A549 (cell line): ENCODE measurements at regions not wholly inside any gene's neighbourhood (a gene's known extent, or its start where the extent isn't known, plus 50 kb on each side); places are given as distances from the start of the nearest gene placed in this dataset.

ENCODE experiments used
- ATAC-seq, 2 experiments: fragments of 200-7000 bp in 1 of 2; fragments of >200 bp in 1 of 2; cut with Nextera tagmentation in 1 of 2; cut with Tn5 transposase in 1 of 2; 3 replicates each; pipeline versions ENCODE4 v1.8.0 to v1.9.1; 2018 to 2020; ENCODE audit warnings: mild to moderate bottlenecking in 1 of 2, moderate library complexity in 1 of 2
- CTCF ChIA-PET: fragments of 300-600 bp; sonication (Branson Sonifier 250); formaldehyde crosslinking; extraction: SDS; loops from one replicate; lab custom pipeline; 2021; ENCODE audit warnings: antibody characterized with exemption, inconsistent platforms; lab: Yijun Ruan, JAX
- POLR2A ChIA-PET: fragments of 350-600 bp; formaldehyde crosslinking; extraction: SDS; loops from one replicate; lab custom pipeline; 2021; ENCODE audit warnings: antibody characterized with exemption, inconsistent platforms; lab: Yijun Ruan, JAX
- DNase-seq, 2 experiments: peaks; one replicate each; pipeline versions ENCODE4 v3.0.0 to v3.0.0-alpha.2; 2011 to 2016; ENCODE audit warnings: low read depth in 1 of 2, low spot score in 1 of 2
- FAIRE-seq: peaks from 2 replicates; lab custom pipeline; 2011; peaks lifted over from hg19 to GRCh38; lab: Jason Lieb, UNC
- H3K27ac ChIP-seq, 2 experiments: fragments of >200 bp; sonication (Bioruptor Twin); formaldehyde crosslinking; 3 replicates each; pipeline ENCODE4 v1.5.1; 2016 to 2017
- H3K4me1 ChIP-seq: fragments of >200 bp; sonication (Bioruptor Twin); formaldehyde crosslinking; 3 replicates; pipeline ENCODE4 v1.6.1; 2016
- H3K4me2 ChIP-seq: fragments of >200 bp; sonication (Bioruptor Twin); formaldehyde crosslinking; 3 replicates; pipeline ENCODE4 v1.6.1; 2016
- H3K4me3 ChIP-seq: fragments of >200 bp; sonication (Bioruptor Twin); formaldehyde crosslinking; 3 replicates; pipeline ENCODE4 v1.5.1; 2016
- H3K9me3 ChIP-seq: fragments of >200 bp; sonication (Bioruptor Twin); formaldehyde crosslinking; 3 replicates; pipeline ENCODE4 v1.6.1; 2016
- BHLHE40 ChIP-seq: IDR thresholded peaks from 2 replicates; pipeline ENCODE4 v1.6.1; 2012; ENCODE audit warnings: low read depth, low read length, inconsistent platforms
- CBX2 ChIP-seq: fragments of 200-600 bp; sonication (generic); IDR thresholded peaks from 2 replicates; pipeline ENCODE4 v1.6.1; 2016; ENCODE audit warnings: low read depth, mild to moderate bottlenecking, borderline replicate concordance
- CBX8 ChIP-seq: fragments of 200-600 bp; sonication (generic); IDR thresholded peaks from 2 replicates; pipeline ENCODE4 v1.6.1; 2016
- CHD2 ChIP-seq: fragments of 150-350 bp; IDR thresholded peaks from 2 replicates; pipeline ENCODE4 v1.6.1; 2014; ENCODE audit warnings: low read length; ENCODE audit not compliant: partially characterized antibody
- CHD4 ChIP-seq: fragments of 200-600 bp; sonication (generic); IDR thresholded peaks from 2 replicates; pipeline ENCODE4 v1.6.1; 2016; ENCODE audit warnings: antibody characterized with exemption, mild to moderate bottlenecking, borderline replicate concordance
- EHF ChIP-seq: fragments of 250-450 bp; sonication (Bioruptor Pico); IDR thresholded peaks from 2 replicates; pipeline ENCODE4 v1.5.0; 2020; ENCODE audit warnings: mild to moderate bottlenecking
- ELK1 ChIP-seq: fragments of 150-350 bp; IDR thresholded peaks from 2 replicates; pipeline ENCODE4 v1.6.1; 2014; ENCODE audit warnings: low read depth, mild to moderate bottlenecking, low read length
- FOSB ChIP-seq: fragments of 250-450 bp; sonication (Bioruptor Pico); IDR thresholded peaks from 2 replicates; pipeline ENCODE4 v1.5.0; 2020; ENCODE audit warnings: mild to moderate bottlenecking, moderate library complexity
- FOSL2 ChIP-seq, 2 experiments: fragments of 450-650 bp in 1 of 2; fragments of >200 bp in 1 of 2; sonication (Bioruptor Twin) in 1 of 2; formaldehyde crosslinking; IDR thresholded peaks; 2 replicates each; pipeline versions ENCODE4 v1.5.0 to v1.6.1; 2016 to 2020; ENCODE audit warnings: mild to moderate bottlenecking in 1 of 2, moderate library complexity in 1 of 2
- GATA3 ChIP-seq: IDR thresholded peaks from 2 replicates; pipeline ENCODE4 v1.6.1; 2012; ENCODE audit warnings: borderline replicate concordance
- HDAC2 ChIP-seq: fragments of 200-600 bp; sonication (generic); IDR thresholded peaks from 2 replicates; pipeline ENCODE4 v1.6.1; 2016
- HES2 ChIP-seq: fragments of >200 bp; sonication (Bioruptor Twin); formaldehyde crosslinking; IDR thresholded peaks from 2 replicates; pipeline ENCODE4 v1.6.1; 2016
- HEYL ChIP-seq: fragments of 250-450 bp; sonication (Bioruptor Pico); IDR thresholded peaks from 2 replicates; pipeline ENCODE4 v1.8.0; 2021; ENCODE audit warnings: mild to moderate bottlenecking, moderate library complexity
- HOXB5 ChIP-seq: fragments of 250-450 bp; sonication (Bioruptor Pico); IDR thresholded peaks from 2 replicates; pipeline ENCODE4 v1.5.0; 2020; ENCODE audit warnings: mild to moderate bottlenecking, moderate library complexity
- JUNB ChIP-seq: fragments of >200 bp; sonication (Bioruptor Twin); formaldehyde crosslinking; IDR thresholded peaks from 2 replicates; pipeline ENCODE4 v1.6.1; 2016
- KDM5A ChIP-seq: fragments of 200-600 bp; sonication (generic); IDR thresholded peaks from 2 replicates; pipeline ENCODE4 v1.6.1; 2016; ENCODE audit warnings: antibody characterized with exemption, mild to moderate bottlenecking
- MAFK ChIP-seq: fragments of 450-650 bp; IDR thresholded peaks from 2 replicates; pipeline ENCODE4 v1.6.1; 2014; ENCODE audit not compliant: partially characterized antibody
- POLR2A ChIP-seq: IDR thresholded peaks from 2 replicates; pipeline ENCODE4 v1.6.1; 2012; ENCODE audit warnings: mild to moderate bottlenecking, low read length
- POLR2AphosphoS2 ChIP-seq: conservative IDR thresholded peaks from 2 replicates; pipeline ENCODE4 v1.6.1; 2012; ENCODE audit warnings: low read length, improper control_type of control experiment, inconsistent platforms
- RARB ChIP-seq: fragments of 250-450 bp; sonication (Bioruptor Pico); IDR thresholded peaks from 2 replicates; pipeline ENCODE4 v1.8.0; 2021; ENCODE audit warnings: mild to moderate bottlenecking, moderate library complexity
- REST ChIP-seq: fragments of 200-600 bp; sonication (generic); IDR thresholded peaks from 2 replicates; pipeline ENCODE4 v1.6.1; 2016; ENCODE audit warnings: antibody characterized with exemption, mild to moderate bottlenecking, moderate library complexity
- RFX5 ChIP-seq: fragments of 450-650 bp; IDR thresholded peaks from 2 replicates; pipeline ENCODE4 v1.7.1; 2014; ENCODE audit warnings: antibody characterized with exemption, mild to moderate bottlenecking, moderate library complexity
- RNF2 ChIP-seq: fragments of 200-600 bp; sonication (generic); IDR thresholded peaks from 2 replicates; pipeline ENCODE4 v1.6.1; 2016; ENCODE audit warnings: low read depth, mild to moderate bottlenecking, antibody characterized with exemption, moderate library complexity, borderline replicate concordance
- SREBF2 ChIP-seq: fragments of 450-650 bp; IDR thresholded peaks from 2 replicates; pipeline ENCODE4 v1.6.1; 2014; ENCODE audit warnings: mild to moderate bottlenecking, moderate library complexity
- TFCP2L1 ChIP-seq: fragments of 250-450 bp; sonication (Bioruptor Pico); IDR thresholded peaks from 2 replicates; pipeline ENCODE4 v1.5.0; 2021; ENCODE audit warnings: mild to moderate bottlenecking
- ZC3H11A ChIP-seq: fragments of 450-650 bp; IDR thresholded peaks from 2 replicates; pipeline ENCODE4 v1.6.1; 2014; ENCODE audit warnings: antibody characterized with exemption, mild to moderate bottlenecking
- ZFP36 ChIP-seq: fragments of 450-650 bp; IDR thresholded peaks from 2 replicates; pipeline ENCODE4 v1.6.1; 2014; ENCODE audit warnings: borderline replicate concordance; ENCODE audit not compliant: partially characterized antibody
- ZNF302 ChIP-seq: fragments of 250-450 bp; sonication (Bioruptor Pico); IDR thresholded peaks from 2 replicates; pipeline ENCODE4 v1.9.0; 2021; ENCODE audit warnings: inconsistent platforms, mild to moderate bottlenecking, moderate library complexity
- ZSCAN20 ChIP-seq: fragments of 250-450 bp; sonication (Bioruptor Pico); IDR thresholded peaks from 2 replicates; pipeline ENCODE4 v1.8.0; 2022; ENCODE audit warnings: mild to moderate bottlenecking, moderate library complexity
- WGBS: methylation state at CpG from one replicate; pipeline ENCODE4 v1.1.6; 2017; ENCODE audit errors: missing lambda C conversion rate; 5-methylcytosine and 5-hydroxymethylcytosine counted together
- TF ChIP-seq, protein P1 (sequence below): IDR thresholded peaks from 2 replicates; pipeline ENCODE4 v1.6.1; 2012
- TF ChIP-seq, protein P2 (sequence below): fragments of >200 bp; sonication (Bioruptor Twin); formaldehyde crosslinking; IDR thresholded peaks from 3 replicates; pipeline ENCODE4 v1.6.1; 2016
- TF ChIP-seq, protein P3 (sequence below): fragments of 250-450 bp; sonication (Bioruptor Pico); IDR thresholded peaks from 2 replicates; pipeline ENCODE4 v1.5.0; 2020; ENCODE audit warnings: low read depth, mild to moderate bottlenecking, moderate library complexity

GRCh38 chr12:67422081-67422480 is 152.9 kb downstream of the CAND1 start:
- whole genome bisulfite sequencing, result 51% methylated on average over 3 of the region's 3 CpGs
- H3K27ac ChIP-seq, result no peak overlapping the region
- no peak overlapping the region for H3K4me3 ChIP-seq
- TF ChIP-seq EHF (CRISPR knock-in tag) (no peak), POLR2A (no peak), ZNF302 (no peak), SREBF2 (no peak), CHD2 (no peak), ZC3H11A (no peak), FOSL2 (IDR thresholded peaks at IDR 0.05) (no peak), FOSL2 (CRISPR knock-in tag; IDR thresholded peaks at IDR 0.05) (no peak), POLR2AphosphoS2 (no peak), TFCP2L1 (CRISPR knock-in tag) (no peak), CBX8 (no peak), REST (no peak), CHD4 (no peak), ELK1 (no peak), HDAC2 (no peak), HEYL (CRISPR knock-in tag) (no peak)
- TF ChIP-seq, protein P1, sequence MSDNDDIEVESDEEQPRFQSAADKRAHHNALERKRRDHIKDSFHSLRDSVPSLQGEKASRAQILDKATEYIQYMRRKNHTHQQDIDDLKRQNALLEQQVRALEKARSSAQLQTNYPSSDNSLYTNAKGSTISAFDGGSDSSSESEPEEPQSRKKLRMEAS, result no peak
- TF ChIP-seq, protein P2, sequence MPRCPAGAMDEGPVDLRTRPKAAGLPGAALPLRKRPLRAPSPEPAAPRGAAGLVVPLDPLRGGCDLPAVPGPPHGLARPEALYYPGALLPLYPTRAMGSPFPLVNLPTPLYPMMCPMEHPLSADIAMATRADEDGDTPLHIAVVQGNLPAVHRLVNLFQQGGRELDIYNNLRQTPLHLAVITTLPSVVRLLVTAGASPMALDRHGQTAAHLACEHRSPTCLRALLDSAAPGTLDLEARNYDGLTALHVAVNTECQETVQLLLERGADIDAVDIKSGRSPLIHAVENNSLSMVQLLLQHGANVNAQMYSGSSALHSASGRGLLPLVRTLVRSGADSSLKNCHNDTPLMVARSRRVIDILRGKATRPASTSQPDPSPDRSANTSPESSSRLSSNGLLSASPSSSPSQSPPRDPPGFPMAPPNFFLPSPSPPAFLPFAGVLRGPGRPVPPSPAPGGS, result no peak
- TF ChIP-seq, protein P3, sequence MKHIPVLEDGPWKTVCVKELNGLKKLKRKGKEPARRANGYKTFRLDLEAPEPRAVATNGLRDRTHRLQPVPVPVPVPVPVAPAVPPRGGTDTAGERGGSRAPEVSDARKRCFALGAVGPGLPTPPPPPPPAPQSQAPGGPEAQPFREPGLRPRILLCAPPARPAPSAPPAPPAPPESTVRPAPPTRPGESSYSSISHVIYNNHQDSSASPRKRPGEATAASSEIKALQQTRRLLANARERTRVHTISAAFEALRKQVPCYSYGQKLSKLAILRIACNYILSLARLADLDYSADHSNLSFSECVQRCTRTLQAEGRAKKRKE (CRISPR knock-in tag), result no peak
- TF ChIP-seq, all 56 proteins: peak for 0
- POLR2A ChIA-PET, result no interaction called here
- no peaks in the 10 kb centered on the region for H3K4me1 ChIP-seq
- no peaks in the 10 kb centered on the region for H3K9me3 ChIP-seq
- H3K4me2 ChIP-seq, result no peak overlapping the region
- no peak for DNase-seq
- no peak for ATAC-seq
- CTCF ChIA-PET, result interaction anchor here (0.9 kb wide), 1 partner anchor 619 kb away, joined by 3 read pairs; no protein-coding TSS in a partner anchor
- no peak for FAIRE-seq

DNA sequence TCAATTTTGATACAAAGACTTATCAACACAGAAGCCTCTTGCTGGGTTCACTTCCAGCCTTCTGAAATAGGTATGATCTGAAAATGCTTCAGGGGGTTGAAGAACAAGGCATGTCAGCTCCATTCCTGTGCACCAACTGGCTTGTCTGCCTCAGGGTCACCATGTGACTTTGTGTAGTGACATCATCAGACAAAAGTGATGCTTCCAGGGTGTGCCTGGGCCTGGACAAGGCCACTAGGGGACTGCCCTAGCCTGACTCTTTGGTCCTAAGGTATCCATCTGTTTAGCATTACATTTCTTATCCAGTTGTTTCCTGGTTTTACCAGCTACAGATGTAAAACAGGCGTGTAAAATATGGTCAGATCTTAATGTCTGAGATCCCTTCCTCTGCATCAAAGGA is 155.6 kb downstream of the CAND1 start:
- no peaks in the 10 kb centered on the region for H3K4me1 ChIP-seq
- POLR2A ChIA-PET, result no interaction called here
- CTCF ChIA-PET, result interaction anchor here (0.5 kb wide), 1 partner anchor 392 kb away, joined by 3 read pairs; no protein-coding TSS in a partner anchor
- no peak overlapping the region for H3K27ac ChIP-seq
- no peak overlapping the region for H3K4me3 ChIP-seq
- peak in 1 of 2 experiments; percentile 27 for DNase-seq
- H3K9me3 ChIP-seq, result no peaks in the 10 kb centered on the region
- TF ChIP-seq GATA3 (no peak), CBX2 (no peak), POLR2A (no peak), RFX5 (no peak), JUNB (no peak), RARB (CRISPR knock-in tag) (no peak), FOSB (CRISPR knock-in tag) (no peak), ZFP36 (no peak), HDAC2 (no peak), ZSCAN20 (CRISPR knock-in tag) (no peak), KDM5A (no peak), ZNF302 (no peak), HES2 (no peak), RNF2 (no peak), MAFK (no peak), HOXB5 (CRISPR knock-in tag) (no peak), BHLHE40 (no peak)
- TF ChIP-seq, all 56 proteins: peak for 0
- FAIRE-seq (no peak), ATAC-seq (peak in 1 of 2 experiments; percentile 58; a peak in 2 of 6 replicates)
- H3K4me2 ChIP-seq, result no peak overlapping the region
- WGBS, result 31% methylated on average over 1 of the region's 1 CpG
